Activated CD4-positive, alpha-beta memory T cell treated with anti-CD3 and anti-CD28 coated beads for 36 hours (primary cell): ENCODE measurements at regions not wholly inside any gene's neighbourhood (a gene's known extent, or its start where the extent isn't known, plus 50 kb on each side); places are given as distances from the start of the nearest gene placed in this dataset.

ENCODE experiments used
- CTCF ChIA-PET: fragments of 350-600 bp; sonication (Branson Sonifier 250); formaldehyde crosslinking; loops from one replicate; lab custom pipeline; 2021; ENCODE audit warnings: antibody characterized with exemption, inconsistent platforms; lab: Charles Lee
- POLR2A ChIA-PET: fragments of 350-600 bp; sonication (Branson Sonifier 250); formaldehyde crosslinking; loops from one replicate; lab custom pipeline; 2021; ENCODE audit warnings: antibody characterized with exemption; lab: Charles Lee
- DNase-seq: peaks from one replicate; pipeline ENCODE4 v3.0.0-alpha.2; 2020
- H3K27ac Mint-ChIP-seq: one replicate; pipeline ENCODE4 v1.8.0; 2021; ENCODE audit warnings: mixed read lengths
- H3K27me3 Mint-ChIP-seq: one replicate; pipeline ENCODE4 v1.8.0; 2021; ENCODE audit warnings: mixed read lengths
- H3K36me3 Mint-ChIP-seq: one replicate; pipeline ENCODE4 v1.8.0; 2021; ENCODE audit warnings: mixed read lengths
- H3K4me1 Mint-ChIP-seq: one replicate; pipeline ENCODE4 v1.8.0; 2021; ENCODE audit warnings: low read depth, mixed read lengths
- H3K4me3 Mint-ChIP-seq: one replicate; pipeline ENCODE4 v1.8.0; 2021; ENCODE audit warnings: mild to moderate bottlenecking, mixed read lengths
- H3K9me3 Mint-ChIP-seq: one replicate; pipeline ENCODE4 v1.8.0; 2021; ENCODE audit warnings: mixed read lengths
- intact Hi-C: fragments of 100-400 bp; cut with micrococcal nuclease; formaldehyde crosslinking; loops from one replicate; pipeline ENCODE4 v1.15.1; 2023

- ChIA-PET CTCF (no interaction called here), POLR2A (no interaction called here)
- no peaks in the 10 kb centered on the region for H3K36me3 Mint-ChIP-seq
- H3K9me3 Mint-ChIP-seq, result peaks cover 2% of the 10 kb centered on the region
- no peaks in the 10 kb centered on the region for H3K4me1 Mint-ChIP-seq
- no peak overlapping the region for H3K27ac Mint-ChIP-seq
- peaks cover 12% of the 10 kb centered on the region for H3K27me3 Mint-ChIP-seq
- H3K4me3 Mint-ChIP-seq, result no peak overlapping the region
- no peak for DNase-seq
- intact Hi-C loops, result no loop called here
Observed at GRCh38 chr14:94965551-94966313, 191.6 kb downstream of the DICER1 start.

- Mint-ChIP-seq H3K27ac (no peak overlapping the region), H3K4me1 (no peaks in the 10 kb centered on the region), H3K9me3 (no peaks in the 10 kb centered on the region), H3K36me3 (no peaks in the 10 kb centered on the region), H3K4me3 (no peak overlapping the region), H3K27me3 (peaks cover 13% of the 10 kb centered on the region)
- no peak for DNase-seq
- intact Hi-C loops, result no loop called here
- ChIA-PET CTCF (no interaction called here), POLR2A (no interaction called here)
Observed at GRCh38 chr14:94964931-94965330, 192.4 kb downstream of the DICER1 start.

GRCh38 chr14:94964181-94964580 lies 193.1 kb downstream of the DICER1 start:
- Mint-ChIP-seq H3K9me3 (no peaks in the 10 kb centered on the region), H3K4me1 (no peaks in the 10 kb centered on the region), H3K4me3 (no peak overlapping the region), H3K36me3 (no peaks in the 10 kb centered on the region), H3K27me3 (peaks cover 13% of the 10 kb centered on the region), H3K27ac (no peak overlapping the region)
- intact Hi-C loops, result no loop called here
- no peak for DNase-seq
- ChIA-PET POLR2A (no interaction called here), CTCF (no interaction called here)

GRCh38 chr14:94963051-94963450 lies 193.1 kb upstream of the GSC start:
- H3K36me3 Mint-ChIP-seq, result no peaks in the 10 kb centered on the region
- no peaks in the 10 kb centered on the region for H3K4me1 Mint-ChIP-seq
- intact Hi-C loops, result no loop called here
- DNase-seq, result no peak
- H3K4me3 Mint-ChIP-seq, result no peak overlapping the region
- POLR2A ChIA-PET, result no interaction called here
- peaks cover 11% of the 10 kb centered on the region for H3K27me3 Mint-ChIP-seq
- CTCF ChIA-PET, result no interaction called here
- H3K9me3 Mint-ChIP-seq, result no peaks in the 10 kb centered on the region
- H3K27ac Mint-ChIP-seq, result no peak overlapping the region

GRCh38 chr14:94962166-94962575 lies 192.3 kb upstream of the GSC start:
- Mint-ChIP-seq H3K9me3 (no peaks in the 10 kb centered on the region), H3K27ac (no peak overlapping the region), H3K4me1 (no peaks in the 10 kb centered on the region), H3K36me3 (no peaks in the 10 kb centered on the region), H3K4me3 (no peak overlapping the region), H3K27me3 (peaks cover 9% of the 10 kb centered on the region)
- CTCF ChIA-PET, result interaction anchor here (1.7 kb wide), 1 partner anchor 44 kb away, joined by 4 read pairs; no protein-coding TSS in a partner anchor
- POLR2A ChIA-PET, result no interaction called here
- DNase-seq, result no peak
- intact Hi-C loops, result no loop called here

GRCh38 chr14:94961386-94962165 lies 191.7 kb upstream of the GSC start:
- Mint-ChIP-seq H3K27me3 (peaks cover 9% of the 10 kb centered on the region), H3K4me3 (no peak overlapping the region), H3K36me3 (no peaks in the 10 kb centered on the region), H3K9me3 (no peaks in the 10 kb centered on the region), H3K4me1 (no peaks in the 10 kb centered on the region), H3K27ac (no peak overlapping the region)
- ChIA-PET POLR2A (no interaction called here), CTCF (interaction anchor here (0.6 to 1.7 kb wide), 2 partner anchors 44 to 465 kb away, joined by 4 read pairs; no protein-coding TSS in a partner anchor)
- intact Hi-C loops, result no loop called here
- no peak for DNase-seq

GRCh38 chr14:94960285-94961001 lies 190.5 kb upstream of the GSC start:
- DNase-seq, result no peak
- Mint-ChIP-seq H3K27me3 (peaks cover 11% of the 10 kb centered on the region), H3K4me3 (no peak overlapping the region), H3K9me3 (no peaks in the 10 kb centered on the region), H3K27ac (no peak overlapping the region), H3K36me3 (no peaks in the 10 kb centered on the region), H3K4me1 (no peaks in the 10 kb centered on the region)
- ChIA-PET POLR2A (no interaction called here), CTCF (interaction anchor here (1.7 kb wide), 1 partner anchor 45 kb away, joined by 4 read pairs; no protein-coding TSS in a partner anchor)
- intact Hi-C loops, result no loop called here

GRCh38 chr14:94953541-94954260 lies 183.8 kb upstream of the GSC start:
- intact Hi-C loops, result no loop called here
- Mint-ChIP-seq H3K27ac (no peak overlapping the region), H3K4me1 (no peaks in the 10 kb centered on the region), H3K36me3 (no peaks in the 10 kb centered on the region), H3K4me3 (no peak overlapping the region), H3K27me3 (peaks cover 6% of the 10 kb centered on the region), H3K9me3 (no peaks in the 10 kb centered on the region)
- ChIA-PET CTCF (no interaction called here), POLR2A (no interaction called here)
- DNase-seq, result no peak

- ChIA-PET POLR2A (no interaction called here), CTCF (no interaction called here)
- intact Hi-C loops, result no loop called here
- Mint-ChIP-seq H3K9me3 (peaks cover 2% of the 10 kb centered on the region), H3K36me3 (no peaks in the 10 kb centered on the region), H3K4me1 (no peaks in the 10 kb centered on the region), H3K27ac (no peak overlapping the region), H3K4me3 (no peak overlapping the region), H3K27me3 (peaks cover 4% of the 10 kb centered on the region)
- no peak for DNase-seq
Observed at GRCh38 chr14:94952097-94952496, 182.2 kb upstream of the GSC start.

GRCh38 chr14:94946244-94946643 lies 176.3 kb upstream of the GSC start:
- Mint-ChIP-seq H3K4me1 (peaks cover 8% of the 10 kb centered on the region), H3K27ac (peak overlapping the region; percentile 73), H3K36me3 (no peaks in the 10 kb centered on the region), H3K27me3 (no peaks in the 10 kb centered on the region), H3K9me3 (peaks cover 2% of the 10 kb centered on the region), H3K4me3 (no peak overlapping the region)
- DNase-seq, result peak; percentile 31
- ChIA-PET CTCF (no interaction called here), POLR2A (no interaction called here)
- intact Hi-C loops, result no loop called here

GRCh38 chr14:94945615-94946014 lies 175.7 kb upstream of the GSC start:
- no peaks in the 10 kb centered on the region for H3K27me3 Mint-ChIP-seq
- peak; percentile 49 for DNase-seq
- H3K9me3 Mint-ChIP-seq, result peaks cover 2% of the 10 kb centered on the region
- ChIA-PET CTCF (no interaction called here), POLR2A (no interaction called here)
- peaks cover 8% of the 10 kb centered on the region for H3K4me1 Mint-ChIP-seq
- intact Hi-C loops, result no loop called here
- no peaks in the 10 kb centered on the region for H3K36me3 Mint-ChIP-seq
- H3K4me3 Mint-ChIP-seq, result no peak overlapping the region
- peak overlapping the region; percentile 73 for H3K27ac Mint-ChIP-seq
